ENCODE measurements at regions not wholly inside any gene's neighbourhood (a gene's known extent, or its start where the extent isn't known, plus 50 kb on each side); places are given as distances from the start of the nearest gene placed in this dataset.

DNA sequence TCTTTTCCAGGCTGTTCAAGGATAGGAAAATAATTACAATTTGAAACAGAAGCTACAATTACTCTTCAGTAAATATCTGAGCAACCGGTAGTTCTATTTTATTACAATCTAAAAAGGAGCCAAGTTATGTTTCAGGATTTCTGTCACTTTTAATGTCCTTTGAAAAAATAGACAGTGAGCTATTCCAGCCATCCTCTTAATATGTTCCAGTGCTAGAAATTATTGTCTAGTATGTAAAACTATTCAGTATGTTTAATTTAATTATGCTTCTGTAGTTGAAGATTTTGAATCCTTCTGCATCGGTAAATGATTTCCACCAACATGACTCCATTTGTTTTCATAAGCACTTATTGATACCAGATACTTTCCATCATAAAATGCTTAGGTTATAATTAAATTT is 129.6 kb upstream of the SEMA3D start:
- Histone ChIP-seq H3K9me3 (ENCODE audit: severe bottlenecking) (no peaks in the 10 kb centered on the region), H3K27ac (ENCODE audit: poor library complexity, severe bottlenecking) (no peak overlapping the region), H3K36me3 (ENCODE audit: low read depth) (no peaks in the 10 kb centered on the region), H3K4me1 (ENCODE audit: insufficient read depth, poor library complexity, severe bottlenecking) (no peaks in the 10 kb centered on the region), H3K4me3 (ENCODE audit: severe bottlenecking) (no peak overlapping the region), H3K27me3 (ENCODE audit: insufficient read depth, poor library complexity, severe bottlenecking) (peaks cover 2% of the 10 kb centered on the region)
- ATAC-seq (ENCODE audit: low read depth) (no peak), DNase-seq (ENCODE audit: low spot score) (no peak)
- TF ChIP-seq, protein P1, sequence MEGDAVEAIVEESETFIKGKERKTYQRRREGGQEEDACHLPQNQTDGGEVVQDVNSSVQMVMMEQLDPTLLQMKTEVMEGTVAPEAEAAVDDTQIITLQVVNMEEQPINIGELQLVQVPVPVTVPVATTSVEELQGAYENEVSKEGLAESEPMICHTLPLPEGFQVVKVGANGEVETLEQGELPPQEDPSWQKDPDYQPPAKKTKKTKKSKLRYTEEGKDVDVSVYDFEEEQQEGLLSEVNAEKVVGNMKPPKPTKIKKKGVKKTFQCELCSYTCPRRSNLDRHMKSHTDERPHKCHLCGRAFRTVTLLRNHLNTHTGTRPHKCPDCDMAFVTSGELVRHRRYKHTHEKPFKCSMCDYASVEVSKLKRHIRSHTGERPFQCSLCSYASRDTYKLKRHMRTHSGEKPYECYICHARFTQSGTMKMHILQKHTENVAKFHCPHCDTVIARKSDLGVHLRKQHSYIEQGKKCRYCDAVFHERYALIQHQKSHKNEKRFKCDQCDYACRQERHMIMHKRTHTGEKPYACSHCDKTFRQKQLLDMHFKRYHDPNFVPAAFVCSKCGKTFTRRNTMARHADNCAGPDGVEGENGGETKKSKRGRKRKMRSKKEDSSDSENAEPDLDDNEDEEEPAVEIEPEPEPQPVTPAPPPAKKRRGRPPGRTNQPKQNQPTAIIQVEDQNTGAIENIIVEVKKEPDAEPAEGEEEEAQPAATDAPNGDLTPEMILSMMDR (IDR thresholded peaks at IDR 0.05; ENCODE audit: poor library complexity, severe bottlenecking), result no peak

DNA sequence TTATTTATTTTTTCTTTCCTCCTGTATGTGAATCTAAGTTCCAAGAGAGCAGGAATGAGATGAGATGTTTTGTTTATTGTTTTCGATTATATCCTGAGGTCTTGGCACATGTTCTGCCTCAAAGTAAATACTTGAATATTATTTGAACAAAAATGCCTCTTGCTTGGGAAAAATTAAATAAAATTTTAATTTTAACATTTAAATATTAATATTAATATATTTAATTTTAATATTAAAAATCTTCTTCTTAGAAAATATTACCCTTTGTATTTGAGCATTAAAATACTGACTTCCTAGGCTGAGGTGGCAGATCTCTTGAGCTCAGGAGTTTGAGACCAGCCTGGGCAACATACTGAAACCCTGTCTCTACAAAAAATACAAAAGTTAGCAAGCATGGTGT is 123.4 kb upstream of the SEMA3D start:
- Histone ChIP-seq H3K36me3 (ENCODE audit: low read depth) (no peaks in the 10 kb centered on the region), H3K9me3 (ENCODE audit: severe bottlenecking) (no peaks in the 10 kb centered on the region), H3K27ac (ENCODE audit: poor library complexity, severe bottlenecking) (no peak overlapping the region), H3K4me3 (ENCODE audit: severe bottlenecking) (no peak overlapping the region), H3K4me1 (ENCODE audit: insufficient read depth, poor library complexity, severe bottlenecking) (no peaks in the 10 kb centered on the region), H3K27me3 (ENCODE audit: insufficient read depth, poor library complexity, severe bottlenecking) (no peaks in the 10 kb centered on the region)
- no peak for DNase-seq (ENCODE audit: low spot score)
- TF ChIP-seq, protein P1 (IDR thresholded peaks at IDR 0.05; ENCODE audit: poor library complexity, severe bottlenecking), result no peak
- ATAC-seq (ENCODE audit: low read depth), result no peak

DNA sequence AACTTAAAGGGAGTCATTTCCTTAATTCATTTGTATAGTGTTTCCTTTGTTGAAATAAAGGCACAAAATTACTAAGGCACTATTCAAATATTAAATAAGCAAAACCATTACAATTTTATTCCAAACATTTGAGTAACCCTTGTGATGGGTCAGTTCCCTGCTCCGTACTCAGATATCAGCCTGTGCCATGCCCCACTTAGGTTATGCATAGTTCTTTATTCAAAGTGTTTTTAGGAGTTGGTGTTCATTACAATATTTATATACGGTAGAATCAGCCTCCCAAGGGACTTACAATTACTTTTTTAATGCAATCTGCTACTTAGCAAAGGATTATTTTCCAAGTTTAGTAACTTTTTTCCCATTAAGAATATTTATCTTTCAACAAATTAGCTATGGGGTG is 119.3 kb upstream of the SEMA3D start:
- H3K36me3 ChIP-seq (ENCODE audit: low read depth), result no peaks in the 10 kb centered on the region
- no peaks in the 10 kb centered on the region for H3K9me3 ChIP-seq (ENCODE audit: severe bottlenecking)
- no peak for DNase-seq (ENCODE audit: low spot score)
- peaks cover 6% of the 10 kb centered on the region for H3K27me3 ChIP-seq (ENCODE audit: insufficient read depth, poor library complexity, severe bottlenecking)
- TF ChIP-seq, protein P1 (IDR thresholded peaks at IDR 0.05; ENCODE audit: poor library complexity, severe bottlenecking), result no peak
- H3K27ac ChIP-seq (ENCODE audit: poor library complexity, severe bottlenecking), result no peak overlapping the region
- no peaks in the 10 kb centered on the region for H3K4me1 ChIP-seq (ENCODE audit: insufficient read depth, poor library complexity, severe bottlenecking)
- no peak for ATAC-seq (ENCODE audit: low read depth)
- no peak overlapping the region for H3K4me3 ChIP-seq (ENCODE audit: severe bottlenecking)

DNA sequence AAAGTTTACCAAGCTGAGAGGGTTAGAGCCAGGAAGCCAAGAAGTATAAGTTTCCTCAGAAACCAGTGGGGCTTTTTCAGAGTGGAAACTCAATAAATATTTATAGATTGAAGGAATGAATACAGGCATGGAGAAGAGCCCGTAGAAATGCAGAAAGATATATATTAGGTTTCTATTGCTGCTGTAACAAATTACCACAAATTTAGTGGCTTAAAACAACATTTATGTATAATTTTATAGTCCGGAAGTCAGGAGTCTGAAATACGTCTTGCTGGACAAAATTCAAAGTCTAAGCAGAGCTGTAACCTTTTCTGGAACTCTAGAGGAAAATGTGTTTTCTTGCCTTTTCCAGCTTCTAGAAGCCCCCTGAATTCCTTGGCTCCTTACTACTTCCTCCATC is 107.3 kb upstream of the SEMA3D start:
- no peaks in the 10 kb centered on the region for H3K36me3 ChIP-seq (ENCODE audit: low read depth)
- H3K4me3 ChIP-seq (ENCODE audit: severe bottlenecking), result no peak overlapping the region
- no peak overlapping the region for H3K27ac ChIP-seq (ENCODE audit: poor library complexity, severe bottlenecking)
- no peak for DNase-seq (ENCODE audit: low spot score)
- ATAC-seq (ENCODE audit: low read depth), result no peak
- H3K9me3 ChIP-seq (ENCODE audit: severe bottlenecking), result no peaks in the 10 kb centered on the region
- TF ChIP-seq, protein P1 (IDR thresholded peaks at IDR 0.05; ENCODE audit: poor library complexity, severe bottlenecking), result no peak
- no peaks in the 10 kb centered on the region for H3K4me1 ChIP-seq (ENCODE audit: insufficient read depth, poor library complexity, severe bottlenecking)
- H3K27me3 ChIP-seq (ENCODE audit: insufficient read depth, poor library complexity, severe bottlenecking), result no peaks in the 10 kb centered on the region

DNA sequence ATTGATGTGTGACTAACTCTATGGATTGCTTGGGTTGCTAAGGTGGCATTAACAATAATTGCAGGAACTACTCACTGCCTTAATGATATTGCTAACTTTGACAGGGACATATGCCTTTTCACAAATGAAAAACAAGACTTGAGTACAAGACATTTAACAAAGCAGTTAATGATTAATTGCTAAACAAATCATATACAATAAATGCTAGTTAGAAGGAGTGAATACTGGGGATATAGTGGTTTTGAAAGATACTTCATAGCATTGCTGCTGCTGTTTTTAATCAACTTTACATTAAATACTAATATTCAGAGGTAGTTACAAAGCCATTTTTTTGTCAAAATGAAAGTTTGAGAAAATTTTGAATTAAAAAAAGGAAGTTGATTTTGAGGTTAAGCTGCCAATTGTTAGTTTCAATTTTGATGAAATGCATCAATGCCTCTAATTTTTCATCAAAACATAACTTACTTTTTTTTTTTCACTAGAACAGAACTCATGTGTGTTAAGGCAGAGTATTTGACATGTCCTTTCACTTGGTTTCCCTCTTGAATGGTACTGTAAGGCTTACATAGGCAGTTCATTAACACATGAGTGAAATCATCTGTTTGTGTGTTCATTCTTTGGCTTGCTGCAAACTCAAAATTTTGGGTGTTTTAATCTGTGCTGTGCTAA is 106.2 kb upstream of the SEMA3D start:
- H3K4me1 ChIP-seq (ENCODE audit: insufficient read depth, poor library complexity, severe bottlenecking), result no peaks in the 10 kb centered on the region
- no peaks in the 10 kb centered on the region for H3K9me3 ChIP-seq (ENCODE audit: severe bottlenecking)
- no peaks in the 10 kb centered on the region for H3K27me3 ChIP-seq (ENCODE audit: insufficient read depth, poor library complexity, severe bottlenecking)
- no peak overlapping the region for H3K4me3 ChIP-seq (ENCODE audit: severe bottlenecking)
- DNase-seq (ENCODE audit: low spot score) (no peak), ATAC-seq (ENCODE audit: low read depth) (no peak)
- H3K36me3 ChIP-seq (ENCODE audit: low read depth), result no peaks in the 10 kb centered on the region
- TF ChIP-seq, protein P1 (IDR thresholded peaks at IDR 0.05; ENCODE audit: poor library complexity, severe bottlenecking), result no peak
- no peak overlapping the region for H3K27ac ChIP-seq (ENCODE audit: poor library complexity, severe bottlenecking)

Measured in RWPE2 (cell line).